Endothelial cell of umbilical vein (primary cell): ENCODE measurements at regions not wholly inside any gene's neighbourhood (a gene's known extent, or its start where the extent isn't known, plus 50 kb on each side); places are given as distances from the start of the nearest gene placed in this dataset.

Experiments used
- BruUV-seq: library from RNA; stranded (reverse); fragments of 400-500 nt; replicated peaks from 2 replicates; lab custom pipeline; 2021; lab: Mats Ljungman, UMichigan
- CTCF ChIA-PET: fragments of 300-600, 350-600 bp; sonication (Branson Sonifier 250); formaldehyde crosslinking; loops from one replicate; lab custom pipeline; 2021; ENCODE audit warnings: antibody characterized with exemption, inconsistent platforms; lab: Charles Lee
- POLR2A ChIA-PET: fragments of 300-600, 350-600 bp; sonication (Branson Sonifier 250); formaldehyde crosslinking; loops from one replicate; lab custom pipeline; 2021; ENCODE audit warnings: antibody characterized with exemption, inconsistent platforms; lab: Charles Lee
- DNase-seq: peaks from one replicate; pipeline ENCODE4 v3.0.0-alpha.2; 2011; ENCODE audit warnings: low read depth, low spot score
- FAIRE-seq: peaks from 2 replicates; lab custom pipeline; 2011; peaks lifted over from hg19 to GRCh38; lab: Jason Lieb, UNC
- H2AFZ ChIP-seq: 2 replicates; pipeline ENCODE4 v1.6.0; 2012; ENCODE audit warnings: low read depth, low read length, control low read depth, inconsistent platforms
- H3K27ac ChIP-seq: 2 replicates; pipeline ENCODE4 v1.5.1; 2011; ENCODE audit warnings: low read depth, mild to moderate bottlenecking, control low read depth, low read length, moderate library complexity; ENCODE audit not compliant: insufficient read depth
- H3K27me3 ChIP-seq, 2 experiments: 2 replicates each; pipeline versions ENCODE4 v1.6.0 to v1.6.1; 2011; ENCODE audit warnings: low read length in 2 of 2, mixed read lengths in 1 of 2; ENCODE audit not compliant: control insufficient read depth in 2 of 2, insufficient read depth in 2 of 2
- H3K36me3 ChIP-seq, 2 experiments: 2 replicates in 1 of 2; 3 replicates in 1 of 2; pipeline ENCODE4 v1.5.1; 2011; ENCODE audit warnings: low read length in 2 of 2, mild to moderate bottlenecking in 1 of 2, moderate library complexity in 1 of 2; ENCODE audit not compliant: control insufficient read depth in 2 of 2, insufficient read depth in 2 of 2; ENCODE audit errors: extremely low read depth in 1 of 2
- H3K4me1 ChIP-seq: 3 replicates; pipeline ENCODE4 v1.5.1; 2011; ENCODE audit warnings: mild to moderate bottlenecking, low read length; ENCODE audit not compliant: control insufficient read depth, insufficient read depth; ENCODE audit errors: extremely low read depth
- H3K4me2 ChIP-seq: 2 replicates; pipeline ENCODE4 v1.6.1; 2011; ENCODE audit warnings: low read length, control low read depth, mixed read lengths; ENCODE audit not compliant: insufficient read depth
- H3K4me3 ChIP-seq, 3 experiments: fragments of 200-600 bp in 1 of 3; sonication (generic), shearing (Covaris generic) in 1 of 3; replicated peaks in 1 of 3; 2 replicates each; pipeline ENCODE4 v1.5.1; 2011 to 2016; ENCODE audit warnings: control low read depth in 3 of 3, low read length in 3 of 3, mild to moderate bottlenecking in 2 of 3, inconsistent platforms in 1 of 3, low read depth in 1 of 3, moderate library complexity in 1 of 3; ENCODE audit not compliant: insufficient read depth in 1 of 3
- H3K79me2 ChIP-seq: 2 replicates; pipeline ENCODE4 v1.6.0; 2012; ENCODE audit warnings: low read length, inconsistent platforms; ENCODE audit not compliant: control insufficient read depth, insufficient read depth
- H3K9ac ChIP-seq: replicated peaks from 2 replicates; pipeline ENCODE3; 2011; ENCODE audit warnings: low read length, control low read depth; ENCODE audit not compliant: insufficient read depth; ENCODE audit errors: extremely low read depth
- H3K9me1 ChIP-seq: replicated peaks from 3 replicates; pipeline ENCODE4 v1.6.0; 2011; ENCODE audit warnings: mild to moderate bottlenecking, low read length; ENCODE audit not compliant: control insufficient read depth, insufficient read depth; ENCODE audit errors: extremely low read depth
- H3K9me3 ChIP-seq: replicated peaks from 2 replicates; pipeline ENCODE4 v1.5.1; 2012; ENCODE audit warnings: low read length, inconsistent platforms; ENCODE audit not compliant: control insufficient read depth, insufficient read depth
- H4K20me1 ChIP-seq: replicated peaks from 2 replicates; pipeline ENCODE3; 2011; ENCODE audit warnings: mild to moderate bottlenecking, low read length; ENCODE audit not compliant: control insufficient read depth, insufficient read depth; ENCODE audit errors: extremely low read depth
- CTCF ChIP-seq, 2 donors: IDR thresholded peaks; 1 replicate in 1 of 2; 2 replicates in 1 of 2; pipeline ENCODE4 v1.5.1; 2011; ENCODE audit warnings: low read length in 2 of 2, mild to moderate bottlenecking in 2 of 2, moderate library complexity in 2 of 2, control low read depth in 1 of 2, inconsistent platforms in 1 of 2, low read depth in 1 of 2; ENCODE audit not compliant: insufficient read depth in 1 of 2; ENCODE audit errors: extremely low read depth in 1 of 2
- EZH2 ChIP-seq: IDR thresholded peaks from 2 replicates; pipeline ENCODE4 v1.6.1; 2012; ENCODE audit warnings: borderline replicate concordance, low read depth, mild to moderate bottlenecking, moderate library complexity, low read length, inconsistent platforms; ENCODE audit not compliant: severe bottlenecking
- FOS ChIP-seq: IDR thresholded peaks from 2 replicates; pipeline ENCODE4 v1.6.1; 2011; ENCODE audit warnings: mild to moderate bottlenecking, low read length, moderate library complexity, borderline replicate concordance; ENCODE audit not compliant: insufficient read depth
- GATA2 ChIP-seq: IDR thresholded peaks from 2 replicates; pipeline ENCODE4 v1.7.0; 2011; ENCODE audit warnings: low read depth, mild to moderate bottlenecking, moderate library complexity, mixed read lengths, low read length; ENCODE audit not compliant: insufficient read length, insufficient read depth
- JUN ChIP-seq: IDR thresholded peaks from 2 replicates; pipeline ENCODE4 v1.6.1; 2011; ENCODE audit warnings: borderline replicate concordance, low read depth; ENCODE audit not compliant: insufficient read length, insufficient read depth
- MAX ChIP-seq: IDR thresholded peaks from 2 replicates; pipeline ENCODE4 v1.6.1; 2011; ENCODE audit not compliant: insufficient read depth, insufficient read length
- MYC ChIP-seq: IDR thresholded peaks from one replicate; pipeline ENCODE4 v1.6.1; 2011; ENCODE audit warnings: mild to moderate bottlenecking, low read depth, low read length
- POLR2A ChIP-seq: IDR thresholded peaks from 2 replicates; pipeline ENCODE4 v1.6.1; 2012; ENCODE audit warnings: low read depth, mild to moderate bottlenecking, control low read depth, low read length
- POLR2AphosphoS5 ChIP-seq: IDR thresholded peaks from 2 replicates; pipeline ENCODE4 v1.6.1; 2012; ENCODE audit warnings: low read depth, mild to moderate bottlenecking, control low read depth, low read length, moderate library complexity; ENCODE audit not compliant: insufficient read depth
- dilution Hi-C: fragments of 300-500 bp; cut with MboI; formaldehyde crosslinking; loops from one replicate; pipeline ENCODE4 v1.15.0; 2019; ENCODE audit warnings: low sequenced_read_pairs; ENCODE audit not compliant: extremely low pct_ligation_motif_present
- intact Hi-C: fragments of 100-400 bp; cut with micrococcal nuclease; formaldehyde crosslinking; loops from one replicate; pipeline ENCODE4 v1.10.0; 2022

GRCh38 chr9:24816006-24816405 lies 270.3 kb upstream of the IZUMO3 start:
- no peak for DNase-seq
- no TSS peak for BruUV-seq
- ChIA-PET CTCF (no interaction called here), POLR2A (no interaction called here)
- Histone ChIP-seq H4K20me1 (no peaks in the 10 kb centered on the region), H3K9me3 (peaks cover 1% of the 10 kb centered on the region), H3K9ac (no peak overlapping the region), H3K27me3 (no peaks in the 10 kb centered on the region), H3K4me2 (no peak overlapping the region), H3K4me3 (no peak overlapping the region), H3K4me1 (no peaks in the 10 kb centered on the region), H3K9me1 (no peaks in the 10 kb centered on the region), H3K27ac (no peak overlapping the region), H2AFZ (no peak overlapping the region), H3K36me3 (no peaks in the 10 kb centered on the region), H3K79me2 (no peaks in the 10 kb centered on the region)
- dilution Hi-C loops (no loop called here), intact Hi-C loops (no loop called here)
- no peak for FAIRE-seq
- no peak for TF ChIP-seq MYC

- POLR2A ChIA-PET, result no interaction called here
Observed at GRCh38 chr9:24801344-24801743, 255.6 kb upstream of the IZUMO3 start.

More at GRCh38 chr9:24801344-24801743, 255.6 kb upstream of the IZUMO3 start:
- BruUV-seq, result no TSS peak
- Histone ChIP-seq H3K4me1 (no peaks in the 10 kb centered on the region), H4K20me1 (no peaks in the 10 kb centered on the region), H3K9ac (no peak overlapping the region), H3K9me3 (no peaks in the 10 kb centered on the region), H3K36me3 (no peaks in the 10 kb centered on the region), H3K27ac (no peak overlapping the region), H3K4me2 (no peak overlapping the region), H2AFZ (no peak overlapping the region), H3K79me2 (no peaks in the 10 kb centered on the region), H3K4me3 (no peak overlapping the region), H3K9me1 (no peaks in the 10 kb centered on the region), H3K27me3 (no peaks in the 10 kb centered on the region)
- DNase-seq (no peak), FAIRE-seq (no peak)
- intact Hi-C loops, result no loop called here
- CTCF ChIA-PET, result no interaction called here
- dilution Hi-C loops, result no loop called here
- TF ChIP-seq MAX (no peak), CTCF (IDR thresholded peaks at IDR 0.05; ENCODE audit: extremely low read depth in 1 of 2, insufficient read depth in 1 of 2, low read depth in 1 of 2, low read length in 2 of 2) (no peak), POLR2A (no peak), EZH2 (no peak), MYC (no peak), FOS (no peak), POLR2AphosphoS5 (no peak), JUN (no peak), GATA2 (no peak)
